Lower lobe of right lung (tissue), 2 donors: ENCODE measurements at regions not wholly inside any gene's neighbourhood (a gene's known extent, or its start where the extent isn't known, plus 50 kb on each side); places are given as distances from the start of the nearest gene placed in this dataset.

Experiments used
- ATAC-seq, 2 donors: fragments of 200-7000 bp; cut with Tn5 transposase; one replicate each; pipeline ENCODE4 v1.9.1; 2020 to 2022; ENCODE audit warnings: mild to moderate bottlenecking in 2 of 2, moderate library complexity in 2 of 2
- DNase-seq: peaks from one replicate; pipeline ENCODE4 v3.0.0-alpha.2; 2020
- H3K27ac ChIP-seq: fragments of 200-600 bp; one replicate; pipeline ENCODE4 v1.8.0; 2022
- H3K27me3 ChIP-seq: fragments of 200-600 bp; one replicate; pipeline ENCODE4 v1.8.0; 2022; ENCODE audit warnings: low read depth
- H3K36me3 ChIP-seq: fragments of 200-600 bp; one replicate; pipeline ENCODE4 v1.8.0; 2022; ENCODE audit warnings: mild to moderate bottlenecking
- H3K4me1 ChIP-seq: fragments of 200-600 bp; one replicate; pipeline ENCODE4 v1.8.0; 2022
- H3K4me3 ChIP-seq: fragments of 200-600 bp; one replicate; pipeline ENCODE4 v1.8.0; 2022; ENCODE audit warnings: mild to moderate bottlenecking
- H3K9me3 ChIP-seq: fragments of 200-600 bp; one replicate; pipeline ENCODE4 v1.8.0; 2022
- intact Hi-C: fragments of 100-400 bp; cut with DNase I; formaldehyde crosslinking; loops from one replicate; pipeline ENCODE4 v1.11.0; 2022
- TF ChIP-seq, protein P1 (sequence below): fragments of 200-600 bp; IDR thresholded peaks from one replicate; pipeline ENCODE4 v1.8.0; 2022; ENCODE audit warnings: antibody characterized with exemption, mild to moderate bottlenecking
- donor health status: DM: no; HTN: yes; CAD: no; lungs with severe emphysema.

DNA sequence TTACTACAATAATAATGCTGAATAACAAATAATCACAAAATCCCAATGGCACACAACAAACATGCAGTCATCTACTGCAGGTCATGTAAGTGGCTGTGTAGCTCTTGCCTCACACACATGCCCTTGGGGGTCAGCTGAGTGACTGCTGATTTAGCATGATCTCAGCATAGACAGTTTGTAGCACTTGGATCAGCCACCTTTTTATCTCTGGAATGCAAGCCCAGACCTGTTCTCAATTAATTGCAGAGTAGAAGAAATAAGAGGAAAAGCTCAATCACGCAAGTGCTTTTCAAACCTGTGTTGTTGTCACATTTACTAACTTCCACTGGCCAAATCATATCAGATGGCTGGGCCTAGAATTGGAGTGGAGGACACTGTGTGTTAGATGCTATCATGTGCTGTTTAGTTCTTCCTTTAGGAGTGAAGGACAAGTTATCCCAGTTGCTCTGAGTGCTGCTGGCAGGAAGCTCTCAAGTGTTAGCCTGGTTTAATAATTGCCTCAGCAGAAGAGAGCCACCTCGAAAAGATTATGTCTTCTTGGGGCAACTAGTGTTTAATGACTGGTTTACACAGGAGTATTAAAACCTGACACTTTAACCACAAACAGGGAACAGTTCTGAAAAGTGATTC is 128.3 kb upstream of the EPHA5 start:
- no peak overlapping the region for H3K4me3 ChIP-seq
- DNase-seq: no peak
- no peaks in the 10 kb centered on the region for H3K4me1 ChIP-seq
- H3K9me3 ChIP-seq: no peaks in the 10 kb centered on the region
- H3K36me3 ChIP-seq: no peaks in the 10 kb centered on the region
- intact Hi-C loops: no loop called here
- no peaks in the 10 kb centered on the region for H3K27me3 ChIP-seq
- TF ChIP-seq, protein P1, sequence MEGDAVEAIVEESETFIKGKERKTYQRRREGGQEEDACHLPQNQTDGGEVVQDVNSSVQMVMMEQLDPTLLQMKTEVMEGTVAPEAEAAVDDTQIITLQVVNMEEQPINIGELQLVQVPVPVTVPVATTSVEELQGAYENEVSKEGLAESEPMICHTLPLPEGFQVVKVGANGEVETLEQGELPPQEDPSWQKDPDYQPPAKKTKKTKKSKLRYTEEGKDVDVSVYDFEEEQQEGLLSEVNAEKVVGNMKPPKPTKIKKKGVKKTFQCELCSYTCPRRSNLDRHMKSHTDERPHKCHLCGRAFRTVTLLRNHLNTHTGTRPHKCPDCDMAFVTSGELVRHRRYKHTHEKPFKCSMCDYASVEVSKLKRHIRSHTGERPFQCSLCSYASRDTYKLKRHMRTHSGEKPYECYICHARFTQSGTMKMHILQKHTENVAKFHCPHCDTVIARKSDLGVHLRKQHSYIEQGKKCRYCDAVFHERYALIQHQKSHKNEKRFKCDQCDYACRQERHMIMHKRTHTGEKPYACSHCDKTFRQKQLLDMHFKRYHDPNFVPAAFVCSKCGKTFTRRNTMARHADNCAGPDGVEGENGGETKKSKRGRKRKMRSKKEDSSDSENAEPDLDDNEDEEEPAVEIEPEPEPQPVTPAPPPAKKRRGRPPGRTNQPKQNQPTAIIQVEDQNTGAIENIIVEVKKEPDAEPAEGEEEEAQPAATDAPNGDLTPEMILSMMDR: no peak
- H3K27ac ChIP-seq: no peak overlapping the region
- no peak for ATAC-seq

DNA sequence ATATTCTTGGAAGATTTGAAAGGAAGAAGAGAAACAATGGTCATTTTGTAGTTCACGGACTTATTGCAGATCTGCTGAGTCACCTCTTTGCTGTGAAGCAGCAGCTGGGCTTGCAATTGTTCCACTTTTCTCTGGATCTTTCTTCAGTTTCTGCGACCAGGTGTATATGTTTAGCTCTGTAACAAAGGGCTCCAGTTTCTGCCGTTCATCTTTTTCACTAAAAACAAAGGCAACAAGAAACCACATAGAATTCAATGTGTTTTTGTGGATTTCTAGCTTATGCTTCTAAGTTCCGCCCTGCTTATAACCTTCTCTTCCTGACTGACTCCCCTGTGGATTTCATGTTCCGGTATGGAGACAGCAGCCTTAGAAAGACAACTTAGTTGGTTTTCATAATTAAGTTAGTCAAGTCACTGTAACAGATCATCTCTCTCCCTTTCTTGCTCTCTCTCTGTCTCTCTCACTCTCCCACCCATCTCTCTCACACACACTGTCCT is 121.6 kb upstream of the EPHA5 start:
- intact Hi-C loops: no loop called here
- H3K27me3 ChIP-seq: no peaks in the 10 kb centered on the region
- no peaks in the 10 kb centered on the region for H3K4me1 ChIP-seq
- H3K9me3 ChIP-seq: no peaks in the 10 kb centered on the region
- no peak for DNase-seq
- H3K27ac ChIP-seq: no peak overlapping the region
- H3K36me3 ChIP-seq: no peaks in the 10 kb centered on the region
- no peak for ATAC-seq
- no peak overlapping the region for H3K4me3 ChIP-seq
- TF ChIP-seq, protein P1: no peak

DNA sequence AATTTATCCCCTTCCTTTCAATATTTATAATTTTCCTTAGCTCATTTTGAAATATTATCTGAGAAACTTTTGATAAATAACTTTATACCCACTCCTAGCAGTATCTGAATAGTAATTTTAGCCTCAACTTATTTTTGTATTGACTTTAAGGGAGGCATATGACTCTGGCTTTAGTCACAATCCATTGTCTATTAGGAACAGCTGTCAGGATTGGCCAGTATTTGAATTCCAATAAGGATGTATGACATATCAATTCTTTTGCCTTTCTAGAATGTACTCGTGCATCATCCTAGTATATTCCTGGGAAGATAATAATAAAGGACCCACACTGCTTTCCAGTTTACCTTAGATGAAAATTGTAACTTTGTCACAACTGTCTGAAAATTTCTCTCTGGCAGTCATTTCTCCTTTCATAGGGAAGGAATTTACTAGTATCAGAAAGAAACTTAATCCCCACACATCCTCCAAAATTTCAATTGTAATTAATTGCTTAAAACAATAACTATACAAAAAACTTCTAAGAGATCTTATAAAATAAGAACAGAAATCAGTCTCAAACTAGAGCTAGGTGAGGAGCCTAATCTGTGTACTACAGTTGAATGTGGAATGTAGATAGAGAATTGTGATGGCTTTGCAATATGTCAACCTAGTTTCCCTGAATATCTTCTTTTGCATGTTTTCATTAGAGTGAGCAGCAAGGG is 121.0 kb upstream of the EPHA5 start:
- intact Hi-C loops: no loop called here
- TF ChIP-seq, protein P1: no peak

DNA sequence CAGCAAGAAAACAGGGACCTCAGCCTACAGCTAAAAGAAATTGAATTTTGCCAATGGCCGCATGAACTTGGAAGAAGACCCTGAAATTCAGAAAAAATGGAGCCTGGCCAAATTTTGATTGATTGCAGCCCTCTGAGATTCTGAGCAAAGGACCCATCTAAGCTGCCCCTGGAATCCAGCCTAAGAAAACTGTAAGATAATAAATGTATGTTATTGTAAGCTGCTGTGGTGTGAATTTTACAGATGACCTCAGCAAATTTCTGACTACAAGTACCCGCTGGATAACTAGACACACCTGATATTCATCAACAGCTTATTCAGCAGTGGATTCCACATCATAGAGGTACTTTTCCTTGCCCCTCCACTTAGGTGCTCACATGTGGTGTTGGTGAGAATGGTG is 119.5 kb upstream of the EPHA5 start:
- DNase-seq: no peak
- no peaks in the 10 kb centered on the region for H3K36me3 ChIP-seq
- ATAC-seq: no peak
- no peaks in the 10 kb centered on the region for H3K27me3 ChIP-seq
- H3K4me3 ChIP-seq: no peak overlapping the region
- intact Hi-C loops: no loop called here
- no peak overlapping the region for H3K27ac ChIP-seq
- TF ChIP-seq, protein P1: no peak
- H3K4me1 ChIP-seq: no peaks in the 10 kb centered on the region
- no peaks in the 10 kb centered on the region for H3K9me3 ChIP-seq

More for the DNA sequence above, 121.0 kb upstream of the EPHA5 start:
- ATAC-seq (no peak), DNase-seq (no peak)
- Histone ChIP-seq H3K27ac (no peak overlapping the region), H3K27me3 (no peaks in the 10 kb centered on the region), H3K4me3 (no peak overlapping the region), H3K4me1 (no peaks in the 10 kb centered on the region), H3K36me3 (no peaks in the 10 kb centered on the region), H3K9me3 (no peaks in the 10 kb centered on the region)

DNA sequence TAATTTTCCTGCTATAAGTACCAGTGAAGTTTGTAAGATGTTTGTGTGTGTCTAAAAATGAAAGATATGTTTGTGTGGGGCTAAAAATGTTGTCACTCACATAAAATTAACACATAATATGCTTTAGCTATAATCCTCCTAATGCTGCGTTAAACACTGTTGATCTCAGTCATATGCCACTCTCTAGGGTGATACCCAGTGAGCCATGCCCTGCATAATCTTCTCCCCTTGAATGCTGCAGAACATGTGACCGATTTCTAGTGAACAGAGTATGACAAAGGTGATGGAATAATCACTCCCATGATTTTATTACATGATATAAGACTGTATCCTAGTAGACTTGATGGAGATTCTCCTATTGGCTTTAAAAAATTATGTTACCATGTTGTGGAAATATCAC is 119.1 kb upstream of the EPHA5 start:
- H3K4me1 ChIP-seq: no peaks in the 10 kb centered on the region
- intact Hi-C loops: no loop called here
- H3K27me3 ChIP-seq: no peaks in the 10 kb centered on the region
- no peak overlapping the region for H3K4me3 ChIP-seq
- H3K36me3 ChIP-seq: no peaks in the 10 kb centered on the region
- no peak for DNase-seq
- ATAC-seq: no peak
- TF ChIP-seq, protein P1: no peak
- no peak overlapping the region for H3K27ac ChIP-seq
- no peaks in the 10 kb centered on the region for H3K9me3 ChIP-seq
